GM12872 (cell line): ENCODE measurements at regions not wholly inside any gene's neighbourhood (a gene's known extent, or its start where the extent isn't known, plus 50 kb on each side); places are given as distances from the start of the nearest gene placed in this dataset.

Experiments used
- TF ChIP-seq, protein P1 (sequence below): IDR thresholded peaks from 3 replicates; pipeline ENCODE4 v1.5.1; 2011; ENCODE audit warnings: low read depth, mild to moderate bottlenecking, low read length, moderate library complexity; ENCODE audit not compliant: insufficient read depth

DNA sequence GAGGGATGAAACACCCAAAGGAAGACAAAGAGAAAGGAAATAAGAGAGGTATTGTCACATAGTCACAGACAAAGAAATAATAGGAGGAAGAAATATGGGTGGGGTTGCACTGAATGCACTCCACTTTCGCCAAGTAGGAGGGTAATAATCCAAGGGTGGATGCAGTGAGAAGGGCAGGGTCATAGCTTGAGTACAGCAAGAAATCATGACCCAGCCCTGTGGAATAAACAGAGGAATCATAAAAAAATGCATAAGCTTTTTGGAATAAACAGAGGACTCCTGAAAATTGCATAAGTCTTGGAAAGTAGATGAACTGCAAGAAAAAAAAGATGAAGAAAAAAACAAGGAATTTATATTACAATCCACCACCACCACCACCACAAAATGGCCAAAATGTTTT is 53.1 kb upstream of the CD55 start:
- TF ChIP-seq, protein P1, sequence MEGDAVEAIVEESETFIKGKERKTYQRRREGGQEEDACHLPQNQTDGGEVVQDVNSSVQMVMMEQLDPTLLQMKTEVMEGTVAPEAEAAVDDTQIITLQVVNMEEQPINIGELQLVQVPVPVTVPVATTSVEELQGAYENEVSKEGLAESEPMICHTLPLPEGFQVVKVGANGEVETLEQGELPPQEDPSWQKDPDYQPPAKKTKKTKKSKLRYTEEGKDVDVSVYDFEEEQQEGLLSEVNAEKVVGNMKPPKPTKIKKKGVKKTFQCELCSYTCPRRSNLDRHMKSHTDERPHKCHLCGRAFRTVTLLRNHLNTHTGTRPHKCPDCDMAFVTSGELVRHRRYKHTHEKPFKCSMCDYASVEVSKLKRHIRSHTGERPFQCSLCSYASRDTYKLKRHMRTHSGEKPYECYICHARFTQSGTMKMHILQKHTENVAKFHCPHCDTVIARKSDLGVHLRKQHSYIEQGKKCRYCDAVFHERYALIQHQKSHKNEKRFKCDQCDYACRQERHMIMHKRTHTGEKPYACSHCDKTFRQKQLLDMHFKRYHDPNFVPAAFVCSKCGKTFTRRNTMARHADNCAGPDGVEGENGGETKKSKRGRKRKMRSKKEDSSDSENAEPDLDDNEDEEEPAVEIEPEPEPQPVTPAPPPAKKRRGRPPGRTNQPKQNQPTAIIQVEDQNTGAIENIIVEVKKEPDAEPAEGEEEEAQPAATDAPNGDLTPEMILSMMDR = no peak

DNA sequence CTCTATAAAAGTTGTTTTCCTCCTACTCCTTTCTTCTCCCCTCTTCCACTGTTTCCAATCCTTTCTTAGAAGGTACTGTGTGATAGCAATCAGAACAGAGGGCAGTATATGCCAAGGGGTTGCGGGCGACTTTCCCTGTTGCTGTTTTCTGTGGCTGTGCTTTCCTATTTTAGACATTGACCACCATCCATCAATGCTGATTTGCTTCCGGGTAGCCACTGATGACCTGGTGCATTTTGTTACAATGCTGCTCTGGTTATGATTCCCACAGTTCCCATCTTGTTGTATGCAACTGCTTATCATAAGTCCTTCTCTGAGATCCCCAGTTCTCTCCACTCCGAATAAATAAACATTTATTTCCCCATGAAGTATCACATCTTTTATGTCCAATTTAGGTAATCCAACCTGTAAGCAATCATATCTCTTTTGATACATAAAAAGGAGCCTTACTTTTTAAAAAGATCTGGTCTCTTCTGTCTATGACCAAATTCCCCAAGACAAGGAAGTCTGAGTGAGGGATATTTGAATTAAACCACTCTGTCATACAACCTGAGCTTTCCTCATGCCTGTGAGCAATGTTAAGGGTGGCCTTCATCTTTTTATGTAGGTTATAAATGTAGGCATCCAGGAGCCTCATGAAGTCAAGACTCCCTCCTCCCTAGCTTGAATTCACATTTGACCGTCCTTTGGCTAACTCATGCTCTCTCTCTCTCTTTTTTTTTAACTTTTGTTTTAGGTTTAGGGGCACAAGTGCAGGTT is 52.5 kb upstream of the CD55 start:
- TF ChIP-seq, protein P1 = no peak
